GM21528 (cell line): ENCODE measurements at regions not wholly inside any gene's neighbourhood (a gene's known extent, or its start where the extent isn't known, plus 50 kb on each side); places are given as distances from the start of the nearest gene placed in this dataset.

Experiments used
- ATAC-seq: cut with Tn5 transposase; IDR thresholded peaks from one replicate; pipeline ENCODE4 v1.9.1; 2021; ENCODE audit warnings: mild to moderate bottlenecking, moderate library complexity; ENCODE audit not compliant: unreplicated experiment, low FRiP score

- ATAC-seq = no peak
Observed at GRCh38 chr3:67898916-67899315, 244.5 kb upstream of the SUCLG2 start.

GRCh38 chr3:67897351-67898336 lies 243.2 kb upstream of the SUCLG2 start:
- ATAC-seq = no peak

DNA sequence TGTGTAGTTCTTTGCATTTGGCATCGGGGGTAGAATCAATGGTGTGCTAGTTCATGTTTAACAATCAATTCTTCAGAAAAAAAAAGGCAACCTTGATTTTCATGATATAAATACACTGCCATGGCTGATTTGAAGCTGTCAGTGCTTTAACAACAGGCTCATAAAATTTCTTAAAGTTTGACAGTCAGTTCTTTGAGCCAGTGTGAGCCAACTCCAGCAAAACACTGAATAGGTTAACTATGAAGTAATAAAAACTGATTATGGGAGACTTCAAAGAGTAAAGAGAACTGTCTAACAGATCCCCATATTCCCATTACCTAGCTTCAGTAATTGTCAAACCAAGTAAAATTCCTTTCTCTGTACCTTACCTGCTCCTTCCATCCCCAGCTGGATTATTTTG lies 241.7 kb upstream of the SUCLG2 start:
- no peak for ATAC-seq

- ATAC-seq = no peak
Observed at GRCh38 chr3:67894510-67894909, 240.1 kb upstream of the SUCLG2 start.

GRCh38 chr3:67884345-67884744 lies 229.9 kb upstream of the SUCLG2 start:
- ATAC-seq = no peak

DNA sequence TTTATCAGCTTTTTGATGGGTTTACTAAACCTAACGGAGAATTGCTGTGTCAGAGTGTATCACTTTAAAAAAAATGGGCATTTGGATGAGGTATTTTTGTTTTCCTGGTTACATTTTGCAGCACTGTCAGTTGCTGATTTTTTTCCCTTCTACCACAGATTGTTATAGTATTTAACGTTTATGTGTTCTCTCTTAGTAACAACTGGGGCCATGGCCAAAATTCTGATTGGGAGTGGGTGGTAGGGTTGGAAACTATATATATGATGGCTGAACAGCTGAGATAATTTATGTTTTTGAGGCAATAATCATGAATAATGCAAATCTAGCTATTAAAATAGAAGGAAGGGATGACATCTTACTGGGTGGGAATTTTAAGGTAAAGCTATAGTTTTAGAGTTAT lies 229.4 kb upstream of the SUCLG2 start:
- no peak for ATAC-seq

- no peak for ATAC-seq
Observed at GRCh38 chr3:67882981-67883380, 228.6 kb upstream of the SUCLG2 start.

GRCh38 chr3:67876261-67876660 lies 221.8 kb upstream of the SUCLG2 start:
- ATAC-seq = no peak

- ATAC-seq = no peak
Observed at GRCh38 chr3:67875858-67876257, 221.4 kb upstream of the SUCLG2 start.

- ATAC-seq = no peak
Observed at GRCh38 chr3:67875338-67875737, 220.9 kb upstream of the SUCLG2 start.

- ATAC-seq = no peak
Observed at GRCh38 chr3:67870477-67870876, 216.1 kb upstream of the SUCLG2 start.

GRCh38 chr3:67866571-67866970 lies 212.2 kb upstream of the SUCLG2 start:
- no peak for ATAC-seq

- ATAC-seq = no peak
Observed at GRCh38 chr3:67864587-67865183, 210.3 kb upstream of the SUCLG2 start.

DNA sequence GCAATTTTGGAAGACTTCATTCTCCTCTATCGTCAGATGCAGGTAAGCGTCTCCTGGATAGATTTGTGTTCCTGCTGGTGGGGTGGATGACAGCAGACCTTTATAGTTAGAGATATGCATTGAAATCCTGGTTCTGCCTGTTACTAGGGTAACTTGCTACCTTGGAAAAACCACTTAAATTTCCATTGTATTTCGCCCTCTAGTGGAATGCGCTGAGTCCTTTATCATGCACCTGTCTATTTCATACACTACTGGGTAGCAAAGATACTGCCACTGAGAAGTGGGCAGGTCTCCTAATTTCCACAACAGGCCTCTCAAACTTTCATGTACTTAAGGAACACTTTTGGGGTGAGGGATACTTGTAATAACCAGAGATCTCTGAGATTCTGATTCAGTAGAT lies 209.5 kb upstream of the SUCLG2 start:
- no peak for ATAC-seq

DNA sequence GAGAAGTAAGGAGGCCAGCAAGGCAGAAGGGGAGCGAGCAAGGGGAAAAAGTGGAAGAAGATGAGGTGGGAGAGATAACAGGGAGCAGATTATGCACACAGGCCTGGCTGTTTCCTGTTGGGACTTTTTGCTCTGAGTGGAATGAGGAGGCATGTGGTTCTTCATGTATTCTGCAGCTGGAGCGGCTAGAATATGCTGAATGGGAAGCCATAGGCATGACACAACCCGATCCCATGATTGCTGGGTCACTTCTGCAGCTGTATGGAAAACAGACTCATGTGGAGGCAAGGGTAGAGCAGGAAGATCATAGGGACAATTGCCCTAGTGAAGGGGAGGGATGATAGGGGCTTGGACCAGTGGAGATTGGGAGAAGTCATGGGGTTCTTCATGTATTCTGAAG lies 206.0 kb upstream of the SUCLG2 start:
- ATAC-seq = no peak

DNA sequence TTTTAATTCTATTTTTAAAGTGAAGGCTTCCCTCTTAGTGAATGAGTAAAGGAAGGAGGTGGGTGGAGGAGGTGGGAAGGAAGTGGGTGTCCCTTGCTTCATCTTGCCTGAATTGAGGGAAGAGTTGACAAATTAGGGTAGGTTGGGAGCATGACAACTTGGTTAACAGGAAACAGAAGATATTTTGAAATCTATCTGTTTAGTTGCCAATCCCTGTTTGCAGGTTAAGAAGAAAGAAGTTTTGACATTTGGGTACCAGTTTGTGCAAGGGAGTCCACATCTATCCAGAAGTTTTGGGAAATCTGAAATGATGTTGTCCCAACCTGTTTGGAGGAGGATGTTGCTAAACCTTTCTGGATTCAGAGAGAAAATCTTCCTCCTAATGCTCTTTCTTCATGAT lies 204.1 kb upstream of the SUCLG2 start:
- ATAC-seq = no peak

GRCh38 chr3:67856718-67857117 lies 202.3 kb upstream of the SUCLG2 start:
- ATAC-seq = no peak

DNA sequence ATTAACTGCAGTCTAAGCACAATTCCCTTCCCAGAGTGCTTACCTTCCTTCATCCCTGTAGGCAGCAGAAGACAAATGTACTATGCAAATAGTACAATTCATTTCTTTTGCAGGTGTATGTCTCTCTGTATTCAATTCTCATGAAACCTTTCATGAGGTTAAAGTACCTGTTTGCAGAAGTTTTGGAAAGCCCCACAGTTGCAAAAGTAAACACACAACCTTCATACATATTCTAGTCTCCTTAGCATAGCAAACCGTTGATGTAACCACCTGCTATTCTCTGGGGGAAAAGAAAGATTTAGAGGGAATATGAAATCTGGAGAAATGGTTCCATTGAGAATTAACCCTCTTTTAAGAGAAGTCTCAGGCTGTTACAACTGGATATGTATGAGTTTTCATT lies 200.3 kb upstream of the SUCLG2 start:
- ATAC-seq = no peak

DNA sequence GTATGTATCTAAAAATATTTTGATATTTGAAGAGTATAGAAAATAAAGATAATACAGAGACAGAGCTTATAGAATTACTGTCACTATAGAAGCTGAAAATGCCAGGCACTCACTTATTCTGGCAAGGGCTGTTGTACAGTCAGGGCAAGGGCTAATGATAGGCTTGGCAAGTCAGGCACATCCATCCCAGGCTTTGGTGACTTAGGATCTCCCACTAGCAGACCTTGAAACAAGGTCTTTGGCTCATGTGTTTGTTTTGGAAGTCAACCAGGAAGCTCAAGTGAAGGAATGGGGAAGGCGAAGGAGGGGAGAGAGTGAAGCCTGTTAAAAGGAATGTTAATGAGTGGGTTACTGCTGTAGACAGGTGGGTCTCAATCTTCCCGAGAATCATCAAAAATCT lies 199.1 kb upstream of the SUCLG2 start:
- no peak for ATAC-seq

DNA sequence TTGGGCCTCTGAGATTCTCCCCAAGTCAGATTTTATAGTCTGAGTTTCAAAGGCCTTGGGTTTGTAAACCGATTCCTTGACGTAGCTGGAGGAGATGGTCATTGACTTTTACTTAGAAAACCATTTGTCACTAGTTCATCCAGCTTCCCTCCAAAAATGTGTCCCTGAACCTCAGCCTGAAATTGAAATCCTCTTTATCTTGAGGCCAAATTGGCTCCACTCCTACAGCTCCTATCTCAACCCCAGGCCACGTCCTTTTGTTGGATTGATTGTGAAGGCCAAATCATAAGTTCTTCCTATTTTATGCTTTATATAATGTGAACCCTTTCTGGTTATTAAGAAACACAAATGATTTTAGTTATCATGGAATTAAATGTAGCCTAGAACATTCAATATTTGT lies 193.9 kb upstream of the SUCLG2 start:
- ATAC-seq = no peak

- ATAC-seq = no peak
Observed at GRCh38 chr3:67846166-67846565, 191.8 kb upstream of the SUCLG2 start.

- ATAC-seq = no peak
Observed at GRCh38 chr3:67832817-67833216, 178.4 kb upstream of the SUCLG2 start.
